Coronary artery (tissue), 2 donors: ENCODE measurements at regions not wholly inside any gene's neighbourhood (a gene's known extent, or its start where the extent isn't known, plus 50 kb on each side); places are given as distances from the start of the nearest gene placed in this dataset.

ENCODE experiments used
- DNase-seq: peaks from one replicate; pipeline ENCODE4 v3.0.0-alpha.2; 2017; ENCODE audit warnings: low spot score
- H3K27ac ChIP-seq, 2 donors: fragments of 200-600 bp; sonication (generic); one replicate each; pipeline ENCODE4 v1.5.1; 2016 to 2019
- H3K4me3 ChIP-seq: fragments of 200-600 bp; sonication (generic); 2 replicates; pipeline ENCODE4 v1.5.1; 2016; ENCODE audit warnings: mild to moderate bottlenecking, moderate library complexity
- TF ChIP-seq, protein P1 (sequence below): fragments of 200-600 bp; sonication (generic); IDR thresholded peaks from one replicate; pipeline ENCODE4 v1.5.1; 2019; ENCODE audit warnings: antibody characterized with exemption

DNA sequence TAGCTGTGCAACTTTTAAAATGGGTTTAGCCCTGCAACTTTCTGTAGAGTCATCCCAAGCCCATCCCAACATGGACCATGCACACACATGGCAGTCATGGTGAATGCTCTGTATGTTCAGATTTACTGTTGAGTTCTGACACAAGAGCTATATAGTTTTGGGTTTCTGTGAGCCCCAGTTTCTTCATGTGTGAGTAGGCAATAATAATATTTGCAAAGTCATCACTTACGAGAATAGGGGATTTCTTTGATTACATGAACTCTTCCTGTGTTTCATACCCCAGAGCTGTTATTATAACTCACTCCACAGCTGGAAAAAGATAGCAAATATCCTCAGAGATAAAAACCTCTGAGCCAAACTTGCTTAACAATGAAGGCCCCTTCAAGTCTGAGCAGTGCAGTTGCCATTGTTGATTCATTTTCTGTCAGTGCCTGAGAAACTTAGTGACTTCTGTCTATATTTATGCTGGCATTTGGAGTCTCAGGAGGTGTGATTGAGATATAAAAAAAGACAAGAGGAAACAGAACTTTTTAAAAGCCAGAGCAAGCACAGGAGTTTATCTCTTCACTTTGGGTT is 767.9 kb upstream of the API5 start:
- TF ChIP-seq, protein P1, sequence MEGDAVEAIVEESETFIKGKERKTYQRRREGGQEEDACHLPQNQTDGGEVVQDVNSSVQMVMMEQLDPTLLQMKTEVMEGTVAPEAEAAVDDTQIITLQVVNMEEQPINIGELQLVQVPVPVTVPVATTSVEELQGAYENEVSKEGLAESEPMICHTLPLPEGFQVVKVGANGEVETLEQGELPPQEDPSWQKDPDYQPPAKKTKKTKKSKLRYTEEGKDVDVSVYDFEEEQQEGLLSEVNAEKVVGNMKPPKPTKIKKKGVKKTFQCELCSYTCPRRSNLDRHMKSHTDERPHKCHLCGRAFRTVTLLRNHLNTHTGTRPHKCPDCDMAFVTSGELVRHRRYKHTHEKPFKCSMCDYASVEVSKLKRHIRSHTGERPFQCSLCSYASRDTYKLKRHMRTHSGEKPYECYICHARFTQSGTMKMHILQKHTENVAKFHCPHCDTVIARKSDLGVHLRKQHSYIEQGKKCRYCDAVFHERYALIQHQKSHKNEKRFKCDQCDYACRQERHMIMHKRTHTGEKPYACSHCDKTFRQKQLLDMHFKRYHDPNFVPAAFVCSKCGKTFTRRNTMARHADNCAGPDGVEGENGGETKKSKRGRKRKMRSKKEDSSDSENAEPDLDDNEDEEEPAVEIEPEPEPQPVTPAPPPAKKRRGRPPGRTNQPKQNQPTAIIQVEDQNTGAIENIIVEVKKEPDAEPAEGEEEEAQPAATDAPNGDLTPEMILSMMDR, result no peak
- DNase-seq, result no peak
- Histone ChIP-seq H3K4me3 (no peak overlapping the region), H3K27ac (no peak overlapping the region)

DNA sequence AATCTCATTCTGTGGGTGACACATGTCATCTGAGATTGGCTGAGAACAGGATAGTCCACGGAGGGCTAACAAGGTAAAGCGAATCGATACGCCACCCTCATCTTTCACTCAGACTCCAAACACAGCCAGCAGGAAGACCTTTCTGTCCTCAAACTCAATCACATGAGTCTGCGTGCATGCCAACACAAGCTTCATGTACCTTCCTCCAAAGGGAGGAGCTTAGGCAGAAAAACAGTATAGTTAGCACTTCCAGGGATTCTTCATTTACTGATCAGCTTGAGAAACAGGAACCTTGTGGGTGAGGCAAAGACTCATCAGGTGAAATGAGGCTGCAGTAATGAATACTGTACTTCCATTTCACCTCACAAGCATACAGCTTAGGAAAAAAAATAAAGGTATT is 767.1 kb upstream of the API5 start:
- Histone ChIP-seq H3K27ac (no peak overlapping the region), H3K4me3 (no peak overlapping the region)
- TF ChIP-seq, protein P1, result no peak
- no peak for DNase-seq

- no peak overlapping the region for H3K4me3 ChIP-seq
- no peak for DNase-seq
- H3K27ac ChIP-seq, result no peak overlapping the region
- TF ChIP-seq, protein P1, result no peak
Observed at GRCh38 chr11:42545954-42546353, 765.8 kb upstream of the API5 start.

- no peak for DNase-seq
- Histone ChIP-seq H3K4me3 (no peak overlapping the region), H3K27ac (no peak overlapping the region)
- TF ChIP-seq, protein P1, result no peak
Observed at GRCh38 chr11:42552786-42553185, 759.0 kb upstream of the API5 start.

DNA sequence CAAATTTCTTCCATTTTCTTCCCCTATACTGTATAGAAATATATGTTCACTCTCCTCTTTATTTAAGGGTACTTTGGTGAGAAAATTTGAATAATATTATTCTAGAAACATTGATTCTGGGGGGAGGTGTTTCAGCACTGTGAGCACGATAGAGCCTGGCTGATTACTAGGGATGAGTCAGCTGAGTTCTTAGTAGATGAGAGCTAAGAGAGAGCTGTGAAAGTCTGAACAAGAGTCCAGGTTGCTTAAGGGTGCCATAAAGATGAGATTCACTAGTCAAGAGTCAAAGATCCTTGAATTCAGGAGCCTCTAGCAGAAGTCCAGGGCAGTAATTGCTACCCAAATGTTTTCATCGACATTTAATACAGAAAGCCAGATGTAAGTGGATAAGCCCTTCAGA is 756.6 kb upstream of the API5 start:
- no peak overlapping the region for H3K27ac ChIP-seq
- H3K4me3 ChIP-seq, result no peak overlapping the region
- TF ChIP-seq, protein P1, result no peak
- no peak for DNase-seq

GRCh38 chr11:42571131-42571877 is 740.5 kb upstream of the API5 start:
- no peak for DNase-seq
- Histone ChIP-seq H3K27ac (no peak overlapping the region), H3K4me3 (no peak overlapping the region)
- TF ChIP-seq, protein P1, result no peak
